GM21529 (cell line): ENCODE measurements at regions not wholly inside any gene's neighbourhood (a gene's known extent, or its start where the extent isn't known, plus 50 kb on each side); places are given as distances from the start of the nearest gene placed in this dataset.
A peak's percentile ranks its signal among the peaks of the same experiment; 100 is the strongest.
"Not testable (repeated sequence)": the region's sequence is repeated elsewhere in the genome, so short reads cannot be mapped to it uniquely, and the experiment has no call there.

Experiments
- ATAC-seq: cut with Tn5 transposase; IDR thresholded peaks from one replicate; pipeline ENCODE4 v1.9.1; 2021; ENCODE audit not compliant: unreplicated experiment

GRCh38 chr12:25424211-25424731 is 128.8 kb downstream of the LMNTD1 start:
- no peak for ATAC-seq

- ATAC-seq, result no peak
These were observed 129.6 kb downstream of the LMNTD1 start for GRCh38 chr12:25423355-25424050.

DNA sequence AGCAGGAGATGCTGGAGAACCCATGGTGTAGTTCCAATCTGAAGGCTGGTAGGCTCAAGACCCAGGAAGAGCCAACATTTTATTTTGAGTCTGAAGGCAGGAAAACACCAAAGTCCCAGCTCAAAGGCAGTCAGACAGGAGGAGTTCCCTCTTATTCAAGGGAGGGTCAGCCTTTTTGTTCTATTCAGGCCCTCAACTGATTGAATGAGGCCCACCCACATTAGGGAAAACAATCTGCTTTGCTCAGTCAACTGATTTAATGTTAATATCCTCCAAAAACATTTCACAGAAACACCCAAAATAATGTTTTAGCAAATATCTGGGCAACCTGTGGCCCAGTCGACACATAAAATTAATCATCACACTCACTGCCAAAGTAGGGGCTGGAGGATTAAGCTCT is 130.8 kb downstream of the LMNTD1 start:
- no peak for ATAC-seq

DNA sequence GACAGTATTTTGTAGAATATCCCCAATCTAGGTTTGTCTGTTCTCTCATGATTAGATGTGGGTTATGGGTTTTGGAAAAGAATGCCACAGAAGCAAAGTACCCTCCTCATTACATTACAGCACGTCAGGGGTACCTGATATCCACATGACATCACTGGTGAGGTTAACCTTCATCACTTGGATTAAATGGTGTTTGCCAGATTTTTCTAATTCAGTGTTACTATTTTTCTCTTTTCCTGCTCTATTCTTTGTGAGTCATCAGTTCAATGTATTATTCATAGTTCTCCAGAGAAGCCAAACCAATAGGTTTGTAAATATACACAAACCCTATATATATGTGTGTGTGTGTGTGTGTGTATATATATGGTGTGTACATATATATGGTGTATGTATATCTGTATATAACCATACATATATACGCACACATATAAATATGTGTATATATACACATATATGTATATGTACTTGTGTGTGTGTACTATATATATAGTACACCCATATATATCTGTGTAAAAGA is 131.4 kb downstream of the LMNTD1 start:
- no peak for ATAC-seq

DNA sequence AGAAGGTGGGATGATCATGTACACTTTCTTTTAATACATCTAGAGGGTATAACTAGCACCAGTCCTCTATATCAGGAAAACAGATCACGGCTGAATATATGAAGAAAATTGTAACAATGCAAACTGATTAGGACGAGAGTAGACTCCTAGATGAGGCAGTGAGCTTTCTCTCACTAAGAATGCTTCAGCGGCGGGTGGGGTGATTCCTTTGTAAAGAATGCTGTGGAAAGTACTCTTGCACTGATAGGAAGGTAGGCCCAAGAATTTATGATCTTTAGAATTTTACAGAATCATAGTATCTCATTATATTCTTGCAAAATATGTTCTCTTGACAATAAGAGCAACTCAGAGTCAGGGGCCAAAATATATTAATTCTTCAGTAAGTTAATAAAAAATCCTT is 133.0 kb downstream of the LMNTD1 start:
- ATAC-seq, result no peak

DNA sequence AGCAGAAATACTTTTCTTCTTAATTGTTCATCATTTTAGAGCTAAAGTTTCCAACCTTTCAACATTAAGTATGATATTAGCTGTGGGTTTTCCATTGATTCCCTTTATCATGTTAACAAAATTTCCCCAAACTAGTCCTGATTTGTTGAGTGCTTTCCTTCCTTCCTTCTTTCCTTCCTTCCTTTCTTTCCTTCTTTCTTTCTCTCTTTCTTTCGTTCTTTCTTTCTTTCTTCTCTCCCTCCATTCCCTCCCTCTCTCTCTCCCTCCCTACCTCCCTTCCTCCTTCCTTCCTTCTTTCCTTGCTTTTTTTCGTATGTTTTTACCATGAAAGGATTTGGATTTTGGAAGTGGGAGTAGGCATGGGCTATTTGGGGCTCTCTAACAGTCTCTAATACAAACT is 133.5 kb downstream of the LMNTD1 start:
- no peak for ATAC-seq

DNA sequence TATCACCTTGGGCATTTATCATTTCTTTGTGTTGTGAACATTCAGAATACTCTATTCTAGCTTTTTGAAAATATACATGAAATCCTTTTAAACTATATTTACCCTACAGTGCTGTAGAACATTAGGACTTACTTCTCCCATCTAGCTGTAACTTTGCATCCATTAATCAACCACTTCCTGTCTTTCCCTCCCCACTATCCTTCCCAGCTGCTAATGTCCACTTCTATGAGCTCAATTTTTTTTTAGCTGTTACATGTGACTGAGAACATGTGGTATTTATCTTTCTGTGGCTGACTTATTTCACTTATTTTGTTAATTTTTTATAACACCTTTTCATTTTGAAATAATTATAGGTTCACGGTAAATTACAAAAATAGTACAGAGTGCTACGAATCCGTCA is 136.0 kb downstream of the LMNTD1 start:
- ATAC-seq, result no peak

DNA sequence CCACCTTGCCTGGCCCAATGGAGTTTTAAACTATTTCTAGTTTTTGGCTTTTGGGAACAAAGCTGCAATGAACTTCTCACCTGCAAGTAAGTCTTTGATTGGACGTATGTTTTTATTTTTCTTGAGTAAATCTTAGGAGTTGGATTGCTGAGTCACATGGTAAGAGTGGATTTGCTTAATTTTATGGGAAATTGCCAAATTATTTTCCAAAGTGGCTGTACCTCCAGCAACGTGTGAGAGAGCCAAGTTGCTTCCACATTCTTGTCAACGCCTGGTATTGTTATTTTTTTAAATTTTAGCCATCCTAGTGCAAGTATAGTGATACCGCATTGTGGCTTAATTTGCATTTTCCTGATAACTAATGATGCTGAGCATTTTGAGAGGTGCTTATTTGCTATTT is 136.6 kb downstream of the LMNTD1 start:
- no peak for ATAC-seq

GRCh38 chr12:25415004-25415403 is 138.1 kb downstream of the LMNTD1 start:
- ATAC-seq, result no peak

- no peak for ATAC-seq
These were observed 140.3 kb downstream of the LMNTD1 start for GRCh38 chr12:25412735-25413134.

- ATAC-seq, result no peak
These were observed 148.1 kb downstream of the LMNTD1 start for GRCh38 chr12:25404955-25405354.

DNA sequence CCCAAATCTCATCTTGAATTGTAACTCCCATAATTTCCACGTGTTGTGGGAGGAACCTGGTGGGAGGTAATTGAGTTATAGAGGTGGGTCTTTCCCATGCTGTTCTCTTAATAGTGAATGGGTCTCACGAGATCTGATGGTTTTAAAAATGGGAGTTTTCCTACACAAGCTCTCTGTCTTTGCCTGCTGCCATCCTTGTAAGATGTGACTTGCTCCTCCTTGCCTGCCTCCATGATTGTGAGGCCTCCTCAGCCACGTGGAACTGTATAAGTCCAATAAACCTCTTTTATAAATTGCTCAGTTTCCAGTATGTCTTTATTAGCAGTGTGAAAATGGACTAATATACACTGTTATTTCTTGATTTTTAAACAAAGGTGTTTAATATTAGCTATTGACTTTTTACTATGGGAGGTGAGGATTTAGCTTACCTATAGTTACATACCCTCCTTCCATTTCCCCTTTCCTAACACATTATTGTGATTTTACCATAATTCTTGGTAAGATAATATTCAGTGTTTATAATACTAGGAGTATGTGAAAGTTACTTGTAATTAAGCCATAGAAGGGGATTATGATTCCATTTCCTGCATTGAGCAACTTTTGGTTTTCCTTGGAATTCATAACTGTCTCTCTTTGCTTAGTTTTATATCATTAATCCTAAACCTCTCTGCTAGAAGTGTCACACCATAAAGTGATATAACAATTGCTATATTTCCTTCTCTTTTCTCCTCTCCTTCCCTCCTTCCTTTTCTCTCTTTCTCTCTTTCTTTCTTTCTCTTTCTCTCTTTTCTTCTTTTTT is 151.0 kb upstream of the KRAS start:
- no peak for ATAC-seq

- ATAC-seq, result no peak
These were observed 146.3 kb upstream of the KRAS start for GRCh38 chr12:25397001-25397400.

GRCh38 chr12:25395227-25395626 is 144.5 kb upstream of the KRAS start:
- ATAC-seq, result no peak

DNA sequence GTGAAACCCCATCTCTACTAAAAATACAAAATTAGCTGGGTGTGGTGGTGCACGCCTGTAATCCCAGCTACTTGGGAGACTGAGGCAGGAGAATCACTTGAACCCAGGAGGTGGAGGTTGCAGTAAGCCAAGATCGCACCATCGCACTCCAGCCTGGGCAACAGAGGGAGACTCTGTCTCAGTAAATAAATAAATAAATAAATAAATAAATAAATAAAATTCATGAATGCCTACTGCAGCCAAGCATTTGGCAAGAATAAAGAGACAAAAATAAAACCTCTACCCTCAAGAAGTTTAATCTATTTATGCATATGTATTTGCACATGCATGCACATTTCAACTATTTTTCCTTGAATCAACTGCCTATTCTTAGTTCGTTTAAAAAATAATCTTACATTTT is 144.0 kb upstream of the KRAS start:
- not testable (repeated sequence) for ATAC-seq

- ATAC-seq, result no peak
These were observed 143.3 kb upstream of the KRAS start for GRCh38 chr12:25394025-25394424.

GRCh38 chr12:25391346-25391745 is 140.6 kb upstream of the KRAS start:
- ATAC-seq, result not testable (repeated sequence)

- ATAC-seq, result no peak
These were observed 137.5 kb upstream of the KRAS start for GRCh38 chr12:25388183-25388582.

DNA sequence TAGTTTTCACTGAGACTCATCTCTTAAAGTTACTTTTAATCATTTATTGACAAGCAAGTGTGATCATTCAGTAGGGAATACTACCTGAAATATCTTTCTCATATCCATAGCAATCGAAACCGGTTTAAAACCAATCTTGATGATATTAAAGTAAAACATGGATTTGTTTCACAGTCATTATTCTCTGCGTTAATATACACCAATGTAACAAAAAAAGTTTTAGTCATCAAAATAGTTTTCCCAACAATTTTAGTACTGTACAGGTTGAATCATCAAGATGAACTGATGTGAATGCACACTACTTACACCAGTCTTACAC is 137.0 kb upstream of the KRAS start:
- no peak for ATAC-seq

- peak; percentile 29 for ATAC-seq
These were observed 136.4 kb upstream of the KRAS start for GRCh38 chr12:25386831-25387731.

- no peak for ATAC-seq
These were observed 134.1 kb upstream of the KRAS start for GRCh38 chr12:25384893-25385248.
